ENCODE measurements at regions not wholly inside any gene's neighbourhood (a gene's known extent, or its start where the extent isn't known, plus 50 kb on each side); places are given as distances from the start of the nearest gene placed in this dataset.
A peak's percentile ranks its signal among the peaks of the same experiment; 100 is the strongest.
"Not testable (repeated sequence)": the region's sequence is repeated elsewhere in the genome, so short reads cannot be mapped to it uniquely, and the experiment has no call there.

DNA sequence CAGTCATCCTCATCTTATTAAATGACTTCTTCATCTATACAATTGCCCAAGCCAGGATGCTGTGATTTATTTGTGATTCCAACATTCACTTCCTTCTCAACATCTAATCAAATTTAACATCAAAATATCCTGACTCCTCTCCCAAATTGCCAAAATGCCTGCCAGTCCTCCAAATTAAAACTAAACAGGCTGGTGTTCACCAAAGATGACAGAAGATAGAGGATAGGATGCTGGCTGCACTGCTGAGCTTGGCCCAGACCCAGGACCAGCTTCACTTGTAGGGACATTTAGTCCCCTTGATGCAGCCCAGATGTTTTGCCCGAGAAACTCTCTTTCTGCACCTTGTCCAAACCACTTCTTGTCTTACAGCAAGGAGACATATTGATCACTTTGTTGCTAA lies 540.0 kb upstream of the CNTNAP5 start:
- DNase-seq (ENCODE audit: low spot score), result no peak

DNA sequence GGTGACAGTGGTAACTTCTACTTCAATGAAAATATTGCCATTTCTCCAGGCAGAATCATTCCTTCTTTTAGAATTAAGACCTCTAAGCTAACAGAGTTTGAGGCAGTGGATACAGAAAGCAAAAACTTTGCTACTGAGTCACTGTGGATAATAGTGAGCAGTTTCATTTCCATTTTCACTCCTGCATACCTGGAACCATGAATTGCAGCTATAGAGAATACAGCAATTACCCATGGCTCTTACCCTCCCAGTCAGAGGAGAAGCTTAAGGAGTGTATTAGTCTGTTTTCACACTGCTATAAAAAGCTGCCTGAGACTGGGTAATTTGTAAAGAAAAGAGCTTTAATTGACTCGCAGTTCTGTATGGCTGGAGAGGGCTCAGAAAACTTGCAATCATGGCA lies 531.4 kb upstream of the CNTNAP5 start:
- no peak for DNase-seq (ENCODE audit: low spot score)

DNA sequence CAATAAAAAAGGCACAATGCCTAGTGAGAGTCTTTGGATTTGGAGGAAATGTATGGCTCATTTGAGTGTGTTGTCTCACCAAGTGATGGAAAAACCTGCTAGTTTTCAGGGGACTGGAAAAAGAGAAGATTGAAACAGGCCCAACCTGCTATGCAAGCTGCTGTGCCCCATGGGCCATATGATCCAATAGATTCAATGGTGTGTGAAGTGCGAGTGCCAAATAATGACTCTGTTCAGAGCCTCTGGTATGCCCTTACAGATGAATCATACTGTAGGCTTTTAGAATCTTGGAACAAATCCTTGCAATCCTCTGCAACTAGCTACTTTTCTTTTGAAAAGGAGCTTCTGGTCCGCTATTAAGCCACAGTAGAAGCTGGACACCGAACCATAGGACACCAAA lies 529.8 kb upstream of the CNTNAP5 start:
- no peak for DNase-seq (ENCODE audit: low spot score)

DNA sequence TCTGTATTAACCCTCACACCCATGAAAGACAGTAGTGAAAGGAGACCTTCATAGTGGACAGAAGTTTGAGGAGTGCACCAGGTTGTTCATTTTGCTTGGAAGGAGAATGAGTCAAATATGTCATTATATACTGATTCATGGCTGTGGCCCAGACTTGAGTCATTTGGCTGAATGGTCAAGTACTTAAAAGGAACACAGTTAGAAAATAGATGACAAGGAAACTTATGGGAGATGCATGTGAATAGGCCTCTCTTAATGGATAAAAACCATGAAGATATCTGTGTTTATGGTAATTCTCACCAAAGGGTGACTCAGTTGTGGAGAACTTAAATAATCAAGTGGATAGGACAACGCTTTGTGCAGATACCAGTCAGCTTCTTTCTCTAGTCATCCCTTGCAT lies 524.7 kb upstream of the CNTNAP5 start:
- no peak for DNase-seq (ENCODE audit: low spot score)

DNA sequence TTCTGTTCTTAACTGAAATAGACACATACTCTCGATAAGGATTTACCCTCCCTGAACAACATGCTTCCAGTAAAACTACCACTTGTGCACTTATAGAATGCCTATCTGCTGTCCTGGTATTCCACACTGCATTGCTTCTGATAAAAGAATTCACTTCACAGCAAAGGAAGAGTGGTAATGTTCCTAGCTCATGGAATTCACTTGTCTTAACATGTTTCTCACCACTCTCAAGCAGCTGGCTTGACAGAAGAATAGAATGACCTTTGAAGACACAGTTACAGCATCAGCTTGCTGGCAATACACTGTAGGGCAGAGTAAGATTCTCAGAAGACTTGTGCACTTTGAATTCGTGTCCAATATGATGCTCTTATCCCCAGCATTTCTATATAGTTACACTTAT lies 524.1 kb upstream of the CNTNAP5 start:
- no peak for DNase-seq (ENCODE audit: low spot score)

DNA sequence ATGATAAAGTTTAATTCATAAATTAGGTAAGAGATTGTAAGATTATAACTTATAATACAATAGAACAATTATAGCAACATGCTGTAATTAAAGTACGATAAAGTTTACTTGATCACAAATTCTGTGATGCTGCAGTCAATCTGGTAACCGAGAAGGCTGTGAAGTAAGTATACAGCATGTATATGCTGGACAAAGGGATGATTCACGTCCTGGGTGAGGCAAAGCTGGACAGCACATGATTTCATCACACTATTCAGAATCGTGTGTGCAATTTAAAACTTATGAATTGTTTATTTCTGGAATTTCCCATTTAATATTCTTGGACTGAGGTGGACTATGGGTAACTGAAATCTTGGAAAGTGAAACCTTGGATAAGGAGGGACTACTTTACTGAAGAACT lies 522.2 kb upstream of the CNTNAP5 start:
- no peak for DNase-seq (ENCODE audit: low spot score)

DNA sequence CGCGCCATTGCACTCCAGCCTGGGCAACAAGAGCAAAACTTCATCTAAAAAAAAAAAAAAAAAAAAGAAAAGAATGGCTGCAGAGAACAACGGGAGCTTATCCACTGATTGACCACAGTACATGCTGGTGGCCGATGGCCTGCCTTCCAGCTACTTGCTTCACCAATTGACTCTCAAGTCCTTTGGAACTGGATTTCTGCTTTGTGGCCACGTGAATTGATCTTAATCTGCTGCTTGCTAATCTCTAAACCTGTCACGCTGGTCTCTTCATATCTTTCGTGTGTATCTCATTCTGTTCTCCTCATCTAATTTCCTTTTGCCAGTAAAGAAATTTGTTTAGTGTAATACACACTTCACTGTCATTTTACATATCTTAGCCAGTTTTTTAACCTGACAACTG lies 512.5 kb upstream of the CNTNAP5 start:
- DNase-seq (ENCODE audit: low spot score), result no peak

DNA sequence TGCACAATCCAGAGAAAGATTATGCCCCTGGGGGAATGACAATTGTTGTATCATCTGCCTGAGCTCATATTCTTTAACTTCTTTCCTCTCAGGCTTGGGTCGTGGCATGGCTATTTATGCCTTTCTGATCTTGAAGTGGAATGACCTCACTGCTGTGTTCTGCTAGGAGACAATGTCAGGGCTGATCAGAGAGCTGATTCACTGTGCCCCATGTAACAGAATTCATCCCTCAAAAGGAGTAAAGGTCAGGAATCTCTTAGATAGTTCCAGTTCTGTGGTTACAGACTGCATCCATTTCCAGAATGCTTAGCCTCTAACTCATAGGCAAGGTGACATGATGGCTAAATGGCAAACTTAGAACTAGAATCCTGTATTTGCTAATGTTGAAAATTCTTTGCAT lies 511.7 kb upstream of the CNTNAP5 start:
- DNase-seq (ENCODE audit: low spot score), result no peak

DNA sequence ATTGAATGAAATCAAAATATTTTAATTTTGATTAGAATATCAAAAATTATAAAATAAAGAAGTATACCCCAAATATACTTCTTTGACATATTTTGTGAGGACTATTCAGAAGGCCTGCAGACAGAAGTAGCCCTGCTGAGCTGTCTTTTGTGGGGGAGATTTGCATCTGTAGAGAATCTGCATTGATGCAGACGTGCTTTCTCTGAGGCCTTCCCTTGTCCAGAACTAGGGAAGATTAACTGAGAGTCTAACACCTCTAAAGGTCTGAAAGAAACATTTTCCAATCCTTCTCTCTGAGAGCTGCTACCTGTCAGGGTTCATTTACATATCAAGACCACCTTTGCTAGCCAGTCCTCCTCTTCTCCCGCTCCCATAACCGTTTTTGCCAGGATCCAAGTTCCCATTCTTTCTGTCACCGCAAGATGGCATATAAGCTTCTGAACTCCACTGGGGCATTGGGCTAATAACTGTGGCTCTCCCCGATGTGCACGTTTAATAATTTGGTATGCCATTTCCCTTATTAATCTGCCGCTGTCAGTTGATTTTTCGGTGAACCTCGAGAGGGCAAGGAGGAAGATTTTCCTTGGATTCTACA lies 510.4 kb upstream of the CNTNAP5 start:
- peak; percentile 2 for DNase-seq (ENCODE audit: low spot score)

DNA sequence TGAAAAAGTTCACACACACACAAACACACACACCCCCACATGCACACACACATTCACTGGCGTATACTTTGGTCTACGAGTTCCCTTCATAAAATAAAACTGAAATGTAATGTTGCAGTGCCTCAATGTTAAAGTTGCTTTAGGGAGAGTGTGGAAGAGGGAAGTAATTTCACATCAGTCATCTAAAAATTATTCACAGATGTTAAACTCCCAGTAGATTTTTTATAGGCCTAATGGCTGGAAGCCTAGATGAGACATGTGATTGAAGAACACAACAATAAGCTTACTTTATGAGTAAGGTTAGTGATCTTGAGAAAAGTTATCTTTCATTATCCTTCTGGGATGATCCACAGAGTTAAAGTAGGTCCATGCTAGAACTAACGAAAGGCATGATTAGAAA lies 506.7 kb upstream of the CNTNAP5 start:
- no peak for DNase-seq (ENCODE audit: low spot score)

DNA sequence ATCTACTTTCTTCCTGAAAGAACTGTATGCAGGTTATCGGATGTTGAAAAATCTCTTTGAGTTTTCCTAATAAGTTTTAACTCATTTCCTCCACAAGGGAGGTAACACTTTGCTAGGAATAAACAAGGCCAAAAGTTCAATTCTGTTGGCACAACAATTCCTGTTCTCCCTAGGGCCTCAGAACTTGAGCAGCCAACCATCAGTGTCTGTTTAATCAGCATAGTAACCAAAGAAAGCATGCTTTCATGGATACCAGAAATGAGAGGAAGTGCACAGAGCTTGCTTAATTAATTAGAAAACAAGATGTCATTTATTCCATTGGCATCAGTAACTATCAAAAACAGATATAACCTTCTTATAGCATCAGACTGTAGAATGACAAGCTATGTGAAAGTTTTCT lies 503.2 kb upstream of the CNTNAP5 start:
- DNase-seq (ENCODE audit: low spot score), result no peak

DNA sequence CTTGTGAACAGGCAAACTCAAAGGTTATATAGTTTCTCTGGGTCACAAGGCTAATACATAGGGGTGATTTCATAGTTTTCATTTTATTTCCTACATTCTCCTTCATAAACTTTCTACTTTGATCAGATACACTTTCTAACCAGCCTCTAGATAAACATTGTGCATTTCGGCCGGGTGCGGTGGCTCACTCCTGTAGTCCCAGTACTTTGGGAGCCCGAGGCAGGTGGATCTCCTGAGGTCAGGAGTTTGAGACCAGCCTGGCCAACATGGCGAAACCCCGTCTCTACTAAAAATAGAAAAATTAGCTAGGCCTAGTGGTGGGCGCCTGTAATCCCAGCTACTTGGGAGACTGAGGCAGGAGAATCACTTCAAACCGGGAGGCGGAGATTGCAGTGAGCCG lies 502.6 kb upstream of the CNTNAP5 start:
- DNase-seq (ENCODE audit: low spot score), result not testable (repeated sequence)

DNA sequence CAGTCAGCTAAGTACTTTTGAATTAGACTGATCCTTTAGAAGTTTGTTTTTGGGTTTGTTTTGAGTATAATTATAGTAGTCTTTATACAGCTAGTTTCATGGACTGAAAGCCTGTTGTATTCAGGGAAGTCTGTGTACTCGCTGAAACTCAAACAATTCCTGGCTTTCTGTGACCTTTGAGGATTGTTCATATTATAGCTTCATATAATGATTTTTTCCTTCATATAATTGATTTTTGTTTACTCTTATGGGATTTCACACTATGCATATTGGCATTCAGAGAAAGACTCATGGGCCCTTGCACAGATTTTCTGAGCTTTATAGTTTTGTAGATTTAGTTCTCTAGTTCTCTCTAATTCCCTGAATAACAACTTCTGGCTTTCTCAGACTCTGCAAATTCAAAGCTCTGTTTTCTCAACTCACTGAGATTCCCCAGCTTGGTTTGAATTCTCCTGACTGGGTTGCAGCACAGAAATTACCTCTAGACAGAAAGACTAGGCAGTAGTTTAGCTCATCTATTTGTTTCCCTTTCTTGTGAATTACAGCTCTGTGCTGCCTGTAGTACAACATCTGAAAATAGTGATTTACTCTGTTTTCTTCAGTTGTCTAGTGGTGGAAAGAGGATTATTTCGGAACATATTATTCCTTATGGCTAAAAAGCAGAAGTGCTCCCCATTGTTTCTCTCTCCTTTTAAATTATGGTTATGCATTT lies 495.9 kb upstream of the CNTNAP5 start:
- DNase-seq (ENCODE audit: low spot score), result no peak

DNA sequence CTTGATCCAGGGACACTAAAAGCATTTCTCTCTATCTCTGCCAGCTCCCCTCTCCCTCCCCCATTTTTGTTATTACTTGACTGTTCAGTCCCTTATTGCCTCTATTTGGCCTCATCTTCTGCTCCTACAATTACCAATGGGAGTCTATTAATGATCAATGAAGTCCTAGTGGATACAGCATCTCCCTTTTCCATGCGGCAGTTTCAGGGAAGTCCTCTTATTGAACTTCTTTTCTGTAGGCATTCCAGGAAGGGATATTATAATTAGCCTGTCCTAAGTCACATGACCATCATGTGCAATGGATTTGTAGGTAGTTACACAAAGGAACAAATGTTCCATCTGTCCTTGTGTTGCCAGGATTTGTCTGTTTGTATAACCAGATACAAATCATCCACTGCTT lies 495.1 kb upstream of the CNTNAP5 start:
- DNase-seq (ENCODE audit: low spot score), result no peak

DNA sequence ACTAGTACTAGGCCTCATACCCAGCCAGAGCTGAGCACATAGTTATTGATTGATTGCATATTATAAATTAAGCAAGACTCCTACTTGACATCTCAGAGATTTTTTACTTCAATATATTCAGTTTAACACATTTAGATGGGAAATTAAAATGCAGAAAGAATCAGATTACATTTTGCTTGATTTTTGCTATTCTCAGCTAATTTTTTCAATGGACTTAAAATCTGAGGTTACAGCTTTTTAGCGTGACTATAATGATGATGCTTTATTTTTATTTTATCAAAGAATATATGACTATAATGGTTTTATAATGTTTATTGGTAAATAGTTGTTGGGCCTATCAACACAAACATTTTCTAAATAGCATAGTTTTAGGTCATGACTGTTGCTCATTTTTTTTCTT lies 493.0 kb upstream of the CNTNAP5 start:
- DNase-seq (ENCODE audit: low spot score), result no peak

DNA sequence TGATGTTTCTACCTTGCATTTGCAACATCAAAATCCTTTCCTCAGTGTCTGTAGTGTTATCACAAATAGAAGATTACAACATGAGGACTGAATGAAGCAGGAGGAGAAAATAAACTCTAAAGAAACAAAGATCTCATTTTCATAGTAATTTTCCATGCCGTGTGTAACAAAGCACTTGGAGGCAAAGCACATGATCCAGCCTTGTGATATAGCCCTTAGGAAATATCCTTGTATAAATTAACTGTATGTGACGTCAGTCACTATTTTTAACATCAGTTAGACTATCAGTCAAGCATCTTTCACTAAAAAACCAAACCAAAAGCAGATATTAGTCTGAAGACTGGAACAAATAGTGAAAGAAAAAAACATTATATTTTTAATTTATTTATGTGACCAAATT lies 492.1 kb upstream of the CNTNAP5 start:
- no peak for DNase-seq (ENCODE audit: low spot score)

DNA sequence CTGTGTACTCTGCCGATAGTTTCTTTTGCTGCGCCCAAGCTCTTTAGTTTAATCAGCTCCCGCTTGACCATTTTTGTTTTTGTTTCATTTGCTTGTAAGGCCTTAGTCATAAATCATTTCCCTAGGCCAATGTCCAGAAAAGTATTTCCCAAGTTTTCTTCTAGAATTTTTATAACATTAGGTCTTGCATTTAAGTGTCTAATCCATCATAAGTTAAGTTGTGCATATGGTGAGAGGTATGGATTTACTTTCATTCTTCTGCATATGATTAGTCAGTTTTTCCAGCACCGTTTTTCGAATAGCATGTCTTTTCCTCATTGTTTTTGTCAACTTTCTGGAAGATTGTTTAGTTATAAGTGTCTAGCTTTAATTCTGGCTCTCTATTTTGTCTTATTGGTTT lies 484.8 kb upstream of the CNTNAP5 start:
- no peak for DNase-seq (ENCODE audit: low spot score)

DNA sequence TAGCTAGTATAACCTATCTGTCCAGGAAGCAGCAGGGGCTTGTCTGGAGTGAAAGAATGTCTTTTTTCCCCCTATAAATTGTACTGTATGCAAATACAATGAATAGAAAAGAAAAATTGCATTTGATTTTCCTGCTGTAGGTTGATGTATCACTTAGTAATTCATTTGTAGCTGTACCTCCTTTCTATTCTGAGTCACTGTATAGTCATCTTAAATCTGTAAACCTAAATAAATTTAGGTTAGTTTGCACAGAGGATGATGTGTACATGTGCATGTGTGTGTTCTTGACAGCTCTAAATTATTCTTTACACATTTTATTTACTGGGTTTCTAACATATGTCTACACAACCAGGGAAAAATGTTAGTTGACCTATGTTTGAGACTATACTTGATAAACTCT lies 478.7 kb upstream of the CNTNAP5 start:
- no peak for DNase-seq (ENCODE audit: low spot score)

DNA sequence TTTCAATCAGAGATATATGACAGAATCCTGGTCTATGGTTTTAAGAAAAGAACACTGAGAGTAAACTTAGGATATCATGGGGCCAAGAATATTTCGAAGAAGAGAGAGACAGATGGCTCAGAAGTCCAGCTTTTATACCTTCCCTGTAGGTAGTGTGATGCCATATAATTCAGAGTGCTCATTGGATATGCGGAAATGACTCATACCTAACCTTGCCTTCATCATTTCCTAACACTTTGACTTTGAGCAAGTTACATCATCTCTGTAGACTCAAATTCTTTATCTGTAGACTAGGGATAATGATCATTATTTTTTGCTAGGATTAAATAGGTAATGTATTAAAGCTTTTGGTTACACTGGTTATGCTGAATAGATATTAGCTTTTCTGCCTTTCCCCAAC lies 461.6 kb upstream of the CNTNAP5 start:
- DNase-seq (ENCODE audit: low spot score), result no peak

DNA sequence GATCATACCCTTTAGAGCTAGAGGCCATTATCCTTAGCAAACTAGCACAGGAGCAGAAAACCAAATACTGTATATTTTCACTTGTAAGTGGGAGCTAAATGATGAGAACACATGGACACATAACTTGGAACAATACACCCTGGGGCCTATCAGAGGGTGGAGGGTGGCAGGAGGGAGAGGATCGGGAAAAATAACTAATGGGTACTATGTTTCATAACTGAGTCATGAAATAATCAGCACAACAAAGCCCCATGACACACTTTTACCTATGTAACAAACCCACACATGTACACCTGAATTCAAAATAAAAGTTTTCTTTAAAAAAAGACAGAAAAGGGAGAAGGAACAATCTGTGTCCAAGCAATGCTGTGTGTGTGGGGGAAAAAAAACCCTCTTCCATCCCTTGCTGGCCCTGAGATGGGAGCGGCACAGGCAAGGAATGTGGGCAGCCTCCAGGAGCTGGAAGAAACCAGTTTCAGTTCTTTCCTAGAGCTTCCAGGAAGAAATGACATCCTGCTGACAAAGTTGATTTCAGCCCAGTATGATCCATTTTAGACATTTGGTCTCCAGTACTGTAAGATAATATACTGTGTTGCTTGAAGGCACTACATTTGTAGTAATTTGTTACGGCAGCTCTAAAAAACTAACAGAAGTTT lies 458.7 kb upstream of the CNTNAP5 start:
- no peak for DNase-seq (ENCODE audit: low spot score)

DNA sequence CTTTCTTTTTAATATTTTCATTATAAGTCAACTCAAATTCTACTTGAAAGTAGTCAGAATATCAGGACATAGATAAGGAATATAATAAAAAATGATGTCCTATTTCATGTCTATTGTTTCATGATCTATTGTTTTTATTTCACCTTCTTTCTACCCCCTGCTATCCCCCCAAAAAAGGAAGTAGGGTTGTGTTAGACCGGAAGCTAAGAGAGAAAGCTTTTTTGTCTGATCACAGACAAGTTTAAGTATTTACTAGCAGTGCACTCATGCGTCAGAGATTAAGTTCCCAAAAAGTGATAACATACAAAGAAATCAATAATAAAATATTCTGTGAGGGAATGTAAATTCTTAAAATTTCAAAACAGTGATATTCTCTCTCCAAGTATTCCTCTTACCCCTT lies 447.1 kb upstream of the CNTNAP5 start:
- no peak for DNase-seq (ENCODE audit: low spot score)

DNA sequence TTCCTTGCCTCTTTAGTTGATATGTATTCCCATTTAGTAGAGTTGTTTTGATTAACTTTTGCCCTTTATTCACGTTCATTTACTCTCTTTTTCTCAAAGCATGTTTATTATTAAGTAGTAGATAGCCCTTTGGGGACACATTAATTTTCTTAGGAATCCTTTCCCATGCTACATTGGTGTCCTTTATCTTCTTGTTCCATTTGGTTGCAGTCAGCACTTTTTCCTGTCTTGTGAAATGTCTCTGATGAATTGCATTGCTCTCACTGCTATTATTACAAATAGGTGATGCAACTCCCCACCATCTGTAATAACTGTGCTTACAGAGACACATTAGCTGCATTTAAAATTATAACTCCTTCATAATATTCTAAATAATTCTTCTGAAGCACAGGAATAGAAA lies 428.5 kb upstream of the CNTNAP5 start:
- no peak for DNase-seq (ENCODE audit: low spot score)

DNA sequence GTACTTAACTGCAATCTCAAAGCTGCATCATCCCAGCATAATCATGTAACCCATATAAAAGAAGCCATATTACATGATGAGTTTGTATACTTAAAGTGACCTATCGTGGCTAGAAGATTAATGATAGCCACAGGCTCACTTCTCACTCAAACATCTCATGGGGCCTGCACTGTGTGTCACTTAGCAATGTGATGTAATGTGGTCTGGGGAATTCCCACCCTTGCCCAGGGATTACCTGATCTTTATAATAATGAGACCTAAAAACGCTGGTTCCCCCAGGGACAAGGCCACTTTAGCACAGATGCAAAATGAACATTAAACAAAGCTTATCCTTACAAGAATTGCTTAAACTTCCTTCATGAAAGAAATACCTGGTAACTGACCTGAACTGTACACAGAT lies 427.1 kb upstream of the CNTNAP5 start:
- no peak for DNase-seq (ENCODE audit: low spot score)

DNA sequence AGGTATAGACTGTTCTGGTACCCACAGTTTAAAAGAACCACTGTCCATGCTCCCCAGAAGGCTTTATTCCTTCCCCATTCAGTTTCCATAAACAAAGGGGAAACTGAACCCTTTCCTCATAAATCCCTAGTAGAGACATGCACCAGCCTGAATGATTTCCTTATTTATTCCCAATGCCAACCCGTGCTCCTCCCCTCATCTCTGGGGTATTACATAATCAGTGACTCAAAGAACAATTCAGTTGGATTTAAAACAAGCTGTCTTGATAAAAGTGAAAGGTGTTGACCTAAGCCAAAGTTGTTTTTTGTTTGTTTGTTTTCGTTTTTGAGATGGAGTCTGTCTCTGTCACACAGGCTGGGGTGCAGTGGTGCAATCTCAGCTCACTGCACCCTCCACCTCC lies 418.5 kb upstream of the CNTNAP5 start:
- no peak for DNase-seq (ENCODE audit: low spot score)

All from HuH-7 (cell line).